RWPE2 (cell line): ENCODE measurements at regions not wholly inside any gene's neighbourhood (a gene's known extent, or its start where the extent isn't known, plus 50 kb on each side); places are given as distances from the start of the nearest gene placed in this dataset.

Experiments used
- ATAC-seq: fragments of 200-7000 bp; cut with Tn5 transposase; 3 replicates; pipeline ENCODE4 v1.9.1; 2021; ENCODE audit warnings: low read depth
- DNase-seq: peaks from one replicate; pipeline ENCODE4 v3.0.0-alpha.2; 2020; ENCODE audit warnings: low spot score
- H3K27ac ChIP-seq: fragments of 450-650 bp; 2 replicates; pipeline ENCODE4 v1.5.1; 2017; ENCODE audit warnings: mild to moderate bottlenecking; ENCODE audit not compliant: poor library complexity, severe bottlenecking
- H3K27me3 ChIP-seq: fragments of 250-450 bp; sonication (Bioruptor Pico); 2 replicates; pipeline ENCODE4 v1.5.1; 2021; ENCODE audit warnings: mild to moderate bottlenecking, moderate library complexity; ENCODE audit not compliant: insufficient read depth, poor library complexity, severe bottlenecking
- H3K36me3 ChIP-seq: fragments of 250-450 bp; sonication (Bioruptor Pico); 2 replicates; pipeline ENCODE4 v1.5.1; 2020; ENCODE audit warnings: low read depth, mild to moderate bottlenecking, moderate library complexity
- H3K4me1 ChIP-seq: fragments of 250-450 bp; sonication (Bioruptor Pico); 2 replicates; pipeline ENCODE4 v1.5.1; 2021; ENCODE audit warnings: mild to moderate bottlenecking, moderate library complexity; ENCODE audit not compliant: insufficient read depth, poor library complexity, severe bottlenecking
- H3K4me3 ChIP-seq: fragments of 250-450 bp; sonication (Bioruptor Pico); 2 replicates; pipeline ENCODE4 v1.5.1; 2021; ENCODE audit warnings: mild to moderate bottlenecking, moderate library complexity; ENCODE audit not compliant: severe bottlenecking
- H3K9me3 ChIP-seq: fragments of 250-450 bp; sonication (Bioruptor Pico); 2 replicates; pipeline ENCODE4 v1.5.1; 2021; ENCODE audit warnings: mild to moderate bottlenecking, moderate library complexity; ENCODE audit not compliant: severe bottlenecking
- TF ChIP-seq, protein P1 (sequence below): fragments of 450-650 bp; IDR thresholded peaks from one replicate; pipeline ENCODE4 v1.5.1; 2017; ENCODE audit warnings: mild to moderate bottlenecking, moderate library complexity; ENCODE audit not compliant: poor library complexity, severe bottlenecking

DNA sequence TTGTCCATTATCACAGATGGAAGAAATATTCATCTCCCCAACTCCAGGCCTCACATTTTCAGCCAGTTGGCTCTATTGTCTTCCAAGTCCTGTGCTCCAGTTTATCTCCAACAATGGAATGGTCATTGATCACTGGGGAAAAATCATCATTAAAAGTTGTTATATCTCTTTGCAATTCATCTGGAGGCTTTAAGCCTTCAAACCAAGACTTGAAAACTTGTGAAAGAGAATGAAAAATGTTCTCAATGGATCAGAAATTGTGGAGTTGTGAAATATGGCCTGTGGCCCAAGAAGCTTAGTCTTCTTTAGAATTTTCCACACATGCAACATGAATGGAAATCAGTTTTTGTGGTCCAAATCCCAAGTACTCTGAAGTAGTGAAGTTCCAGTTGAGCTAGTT lies 569.6 kb downstream of the EBF1 start:
- Histone ChIP-seq H3K4me3 (no peak overlapping the region), H3K36me3 (no peaks in the 10 kb centered on the region), H3K4me1 (no peaks in the 10 kb centered on the region), H3K27me3 (no peaks in the 10 kb centered on the region), H3K9me3 (no peaks in the 10 kb centered on the region), H3K27ac (no peak overlapping the region)
- DNase-seq, result no peak
- TF ChIP-seq, protein P1, sequence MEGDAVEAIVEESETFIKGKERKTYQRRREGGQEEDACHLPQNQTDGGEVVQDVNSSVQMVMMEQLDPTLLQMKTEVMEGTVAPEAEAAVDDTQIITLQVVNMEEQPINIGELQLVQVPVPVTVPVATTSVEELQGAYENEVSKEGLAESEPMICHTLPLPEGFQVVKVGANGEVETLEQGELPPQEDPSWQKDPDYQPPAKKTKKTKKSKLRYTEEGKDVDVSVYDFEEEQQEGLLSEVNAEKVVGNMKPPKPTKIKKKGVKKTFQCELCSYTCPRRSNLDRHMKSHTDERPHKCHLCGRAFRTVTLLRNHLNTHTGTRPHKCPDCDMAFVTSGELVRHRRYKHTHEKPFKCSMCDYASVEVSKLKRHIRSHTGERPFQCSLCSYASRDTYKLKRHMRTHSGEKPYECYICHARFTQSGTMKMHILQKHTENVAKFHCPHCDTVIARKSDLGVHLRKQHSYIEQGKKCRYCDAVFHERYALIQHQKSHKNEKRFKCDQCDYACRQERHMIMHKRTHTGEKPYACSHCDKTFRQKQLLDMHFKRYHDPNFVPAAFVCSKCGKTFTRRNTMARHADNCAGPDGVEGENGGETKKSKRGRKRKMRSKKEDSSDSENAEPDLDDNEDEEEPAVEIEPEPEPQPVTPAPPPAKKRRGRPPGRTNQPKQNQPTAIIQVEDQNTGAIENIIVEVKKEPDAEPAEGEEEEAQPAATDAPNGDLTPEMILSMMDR, result no peak
- no peak for ATAC-seq

DNA sequence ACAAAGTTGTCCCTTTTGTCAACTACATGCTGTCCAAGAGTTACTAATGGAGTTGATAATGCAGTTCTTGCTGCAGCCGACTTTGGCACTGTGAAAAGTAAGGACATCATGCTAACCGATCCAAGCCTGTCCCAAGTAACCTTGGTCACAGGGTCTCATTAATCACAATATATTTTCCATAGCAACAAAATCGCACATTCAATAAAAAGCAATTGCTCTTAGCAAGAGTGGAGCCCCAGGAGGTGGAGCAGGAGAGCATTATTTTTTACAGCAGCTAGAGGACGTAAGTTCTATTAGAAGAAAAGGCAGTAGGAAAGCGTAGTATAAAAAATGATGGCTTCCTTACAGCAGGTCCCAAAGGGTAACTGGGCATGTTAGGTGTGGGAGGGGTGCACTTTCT lies 570.3 kb downstream of the EBF1 start:
- H3K9me3 ChIP-seq, result no peaks in the 10 kb centered on the region
- no peaks in the 10 kb centered on the region for H3K4me1 ChIP-seq
- H3K36me3 ChIP-seq, result no peaks in the 10 kb centered on the region
- no peak for ATAC-seq
- TF ChIP-seq, protein P1, result no peak
- H3K27ac ChIP-seq, result no peak overlapping the region
- no peaks in the 10 kb centered on the region for H3K27me3 ChIP-seq
- H3K4me3 ChIP-seq, result no peak overlapping the region
- DNase-seq, result no peak

DNA sequence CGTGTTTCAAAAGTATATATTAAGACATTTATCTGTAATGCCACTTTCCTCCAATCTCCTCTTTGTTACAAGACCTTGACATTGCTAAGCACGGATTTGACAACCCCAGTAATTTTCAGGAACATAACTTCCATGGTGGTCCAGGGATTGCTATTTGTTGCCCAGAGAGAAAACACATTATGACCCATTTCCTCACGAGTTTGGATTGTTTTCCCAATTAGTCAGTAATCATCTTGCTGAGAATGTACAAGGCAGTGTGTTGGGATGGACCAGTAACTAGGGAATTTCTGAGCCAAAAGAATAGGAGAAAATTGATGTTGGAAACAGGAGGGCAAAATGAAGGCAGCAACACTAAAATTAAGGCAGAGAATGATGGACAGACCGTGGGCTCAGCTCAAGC lies 574.1 kb downstream of the EBF1 start:
- no peak for DNase-seq
- Histone ChIP-seq H3K4me1 (peaks cover 6% of the 10 kb centered on the region), H3K36me3 (no peaks in the 10 kb centered on the region), H3K27me3 (no peaks in the 10 kb centered on the region), H3K4me3 (no peak overlapping the region), H3K27ac (no peak overlapping the region), H3K9me3 (no peaks in the 10 kb centered on the region)
- ATAC-seq, result no peak
- TF ChIP-seq, protein P1, result no peak

DNA sequence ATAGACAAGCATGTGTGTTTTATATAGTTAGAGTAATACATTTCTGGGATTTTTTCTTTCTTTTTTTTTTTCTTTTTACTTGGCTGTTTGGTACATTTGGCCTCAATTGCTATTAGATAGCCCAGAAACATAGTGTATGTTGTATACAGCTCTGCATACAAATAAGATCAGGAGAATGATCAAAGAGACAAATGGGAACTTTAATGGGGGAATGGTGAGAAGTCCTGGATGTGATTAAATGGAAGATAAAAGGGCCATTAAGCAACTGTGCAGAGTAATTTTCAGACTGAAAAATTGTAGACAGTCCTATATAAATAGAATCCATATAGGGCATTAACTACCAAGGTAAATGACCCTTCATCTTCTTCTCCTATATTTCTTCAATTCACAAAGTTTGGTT lies 575.6 kb downstream of the EBF1 start:
- H3K9me3 ChIP-seq, result no peaks in the 10 kb centered on the region
- TF ChIP-seq, protein P1, result no peak
- ATAC-seq (no peak), DNase-seq (no peak)
- H3K27ac ChIP-seq, result no peak overlapping the region
- H3K36me3 ChIP-seq, result no peaks in the 10 kb centered on the region
- no peaks in the 10 kb centered on the region for H3K27me3 ChIP-seq
- H3K4me1 ChIP-seq, result peaks cover 6% of the 10 kb centered on the region
- H3K4me3 ChIP-seq, result no peak overlapping the region

DNA sequence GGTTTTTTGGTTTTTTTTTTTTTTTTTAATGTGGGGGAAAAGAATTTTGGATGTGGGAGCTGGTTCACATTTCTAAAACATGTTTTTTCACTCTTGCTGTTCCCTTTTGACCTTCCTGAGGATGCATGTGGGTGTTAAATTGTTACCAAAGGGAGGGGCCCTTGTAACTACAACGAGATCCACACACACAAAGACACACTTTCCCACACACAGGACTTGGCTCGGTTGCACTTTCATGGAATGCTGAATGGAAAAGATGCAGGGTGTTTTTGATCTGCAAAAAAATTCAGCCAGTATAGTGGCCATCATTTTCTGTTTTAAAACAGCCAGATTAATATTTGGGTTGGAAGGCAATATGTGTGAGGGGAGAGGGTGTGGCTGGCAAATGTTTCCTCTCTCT lies 576.9 kb downstream of the EBF1 start:
- TF ChIP-seq, protein P1, result no peak

More for the DNA sequence above, 576.9 kb downstream of the EBF1 start:
- DNase-seq (no peak), ATAC-seq (no peak)
- Histone ChIP-seq H3K9me3 (no peaks in the 10 kb centered on the region), H3K36me3 (no peaks in the 10 kb centered on the region), H3K4me1 (peaks cover 6% of the 10 kb centered on the region), H3K27ac (no peak overlapping the region), H3K27me3 (no peaks in the 10 kb centered on the region), H3K4me3 (no peak overlapping the region)
